Osteoblast (primary cell): ENCODE measurements at regions not wholly inside any gene's neighbourhood (a gene's known extent, or its start where the extent isn't known, plus 50 kb on each side); places are given as distances from the start of the nearest gene placed in this dataset.

Source experiments
- DNase-seq: peaks from one replicate; pipeline ENCODE4 v3.0.0; 2011; ENCODE audit warnings: low spot score, mixed read lengths; ENCODE audit not compliant: insufficient read length; ENCODE audit errors: missing footprints
- H2AFZ ChIP-seq: 2 replicates; pipeline ENCODE4 v1.6.0; 2011; ENCODE audit warnings: mild to moderate bottlenecking, low read length
- H3K27ac ChIP-seq: 2 replicates; pipeline ENCODE4 v1.5.1; 2011; ENCODE audit warnings: mild to moderate bottlenecking, low read depth, low read length, moderate library complexity
- H3K27me3 ChIP-seq: 2 replicates; pipeline ENCODE4 v1.6.0; 2012; ENCODE audit warnings: mild to moderate bottlenecking, control low read depth, inconsistent platforms, low read length, moderate library complexity; ENCODE audit not compliant: insufficient read depth
- H3K36me3 ChIP-seq: 2 replicates; pipeline ENCODE4 v1.5.1; 2011; ENCODE audit warnings: mild to moderate bottlenecking, low read length, control low read depth, moderate library complexity; ENCODE audit not compliant: insufficient read depth
- H3K4me1 ChIP-seq: 2 replicates; pipeline ENCODE4 v1.5.1; 2011; ENCODE audit warnings: mild to moderate bottlenecking, low read length, control low read depth, moderate library complexity; ENCODE audit not compliant: insufficient read depth
- H3K4me2 ChIP-seq: 2 replicates; pipeline ENCODE4 v1.6.0; 2011; ENCODE audit warnings: mild to moderate bottlenecking, low read length; ENCODE audit not compliant: insufficient read depth
- H3K4me3 ChIP-seq: fragments of 200-600 bp; sonication (generic); 3 replicates; pipeline ENCODE4 v1.5.1; 2012; ENCODE audit warnings: mild to moderate bottlenecking, low read length, inconsistent platforms; ENCODE audit not compliant: insufficient read depth
- H3K79me2 ChIP-seq: 2 replicates; pipeline ENCODE4 v1.6.0; 2012; ENCODE audit warnings: mild to moderate bottlenecking, low read length, control low read depth, inconsistent platforms; ENCODE audit not compliant: insufficient read depth
- H3K9me3 ChIP-seq: 2 replicates; pipeline ENCODE4 v1.5.1; 2011; ENCODE audit warnings: low read depth, low read length, control low read depth
- H4K20me1 ChIP-seq: 2 replicates; pipeline ENCODE4 v1.6.0; 2012; ENCODE audit warnings: mild to moderate bottlenecking, low read length, control low read depth; ENCODE audit not compliant: insufficient read depth
- TF ChIP-seq, protein P1 (sequence below): IDR thresholded peaks from 2 replicates; pipeline ENCODE4 v1.5.1; 2011; ENCODE audit warnings: mild to moderate bottlenecking, low read depth, low read length, moderate library complexity; ENCODE audit errors: extremely low read depth

DNA sequence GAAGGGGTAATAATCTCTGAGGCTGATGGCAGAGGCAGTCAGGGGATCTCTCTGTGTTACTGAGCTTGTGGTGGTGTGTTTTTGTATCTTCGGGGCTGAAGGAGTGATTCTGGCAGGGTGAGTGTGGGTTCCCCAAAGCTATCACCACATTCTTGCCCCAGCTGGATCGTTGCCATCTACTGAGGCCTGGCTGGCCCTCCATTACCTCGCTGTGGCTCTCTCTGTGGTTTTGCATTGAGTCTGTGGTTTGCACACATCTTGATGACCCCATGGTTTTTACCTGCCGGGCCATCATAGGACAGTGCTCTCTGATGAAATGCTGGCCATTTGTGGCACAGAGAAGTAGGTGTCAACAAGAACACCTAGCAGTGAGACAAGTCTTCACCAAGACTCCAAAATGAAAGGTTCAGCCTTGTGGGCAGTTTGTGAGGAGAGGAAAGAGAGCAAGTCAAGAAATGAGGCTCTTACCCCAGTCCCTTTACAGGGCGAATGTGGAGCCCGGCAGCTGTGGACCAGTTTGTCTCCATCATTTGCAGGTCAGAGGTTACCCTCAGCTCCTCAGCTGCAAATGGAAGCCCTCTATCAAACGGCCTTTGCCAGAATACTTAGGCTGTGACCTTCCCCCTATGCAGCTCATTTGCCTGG is 69.0 kb upstream of the NPAS1 start:
- peaks cover 89% of the 10 kb centered on the region for H3K79me2 ChIP-seq
- no peaks in the 10 kb centered on the region for H4K20me1 ChIP-seq
- H3K4me2 ChIP-seq, result peak overlapping the region; percentile 22
- H2AFZ ChIP-seq, result no peak overlapping the region
- DNase-seq, result no peak
- H3K4me1 ChIP-seq, result peaks cover 40% of the 10 kb centered on the region
- no peak overlapping the region for H3K4me3 ChIP-seq
- no peaks in the 10 kb centered on the region for H3K9me3 ChIP-seq
- H3K27me3 ChIP-seq, result no peaks in the 10 kb centered on the region
- TF ChIP-seq, protein P1, sequence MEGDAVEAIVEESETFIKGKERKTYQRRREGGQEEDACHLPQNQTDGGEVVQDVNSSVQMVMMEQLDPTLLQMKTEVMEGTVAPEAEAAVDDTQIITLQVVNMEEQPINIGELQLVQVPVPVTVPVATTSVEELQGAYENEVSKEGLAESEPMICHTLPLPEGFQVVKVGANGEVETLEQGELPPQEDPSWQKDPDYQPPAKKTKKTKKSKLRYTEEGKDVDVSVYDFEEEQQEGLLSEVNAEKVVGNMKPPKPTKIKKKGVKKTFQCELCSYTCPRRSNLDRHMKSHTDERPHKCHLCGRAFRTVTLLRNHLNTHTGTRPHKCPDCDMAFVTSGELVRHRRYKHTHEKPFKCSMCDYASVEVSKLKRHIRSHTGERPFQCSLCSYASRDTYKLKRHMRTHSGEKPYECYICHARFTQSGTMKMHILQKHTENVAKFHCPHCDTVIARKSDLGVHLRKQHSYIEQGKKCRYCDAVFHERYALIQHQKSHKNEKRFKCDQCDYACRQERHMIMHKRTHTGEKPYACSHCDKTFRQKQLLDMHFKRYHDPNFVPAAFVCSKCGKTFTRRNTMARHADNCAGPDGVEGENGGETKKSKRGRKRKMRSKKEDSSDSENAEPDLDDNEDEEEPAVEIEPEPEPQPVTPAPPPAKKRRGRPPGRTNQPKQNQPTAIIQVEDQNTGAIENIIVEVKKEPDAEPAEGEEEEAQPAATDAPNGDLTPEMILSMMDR, result no peak
- H3K36me3 ChIP-seq, result peaks cover 9% of the 10 kb centered on the region
- peak overlapping the region; percentile 80 for H3K27ac ChIP-seq

DNA sequence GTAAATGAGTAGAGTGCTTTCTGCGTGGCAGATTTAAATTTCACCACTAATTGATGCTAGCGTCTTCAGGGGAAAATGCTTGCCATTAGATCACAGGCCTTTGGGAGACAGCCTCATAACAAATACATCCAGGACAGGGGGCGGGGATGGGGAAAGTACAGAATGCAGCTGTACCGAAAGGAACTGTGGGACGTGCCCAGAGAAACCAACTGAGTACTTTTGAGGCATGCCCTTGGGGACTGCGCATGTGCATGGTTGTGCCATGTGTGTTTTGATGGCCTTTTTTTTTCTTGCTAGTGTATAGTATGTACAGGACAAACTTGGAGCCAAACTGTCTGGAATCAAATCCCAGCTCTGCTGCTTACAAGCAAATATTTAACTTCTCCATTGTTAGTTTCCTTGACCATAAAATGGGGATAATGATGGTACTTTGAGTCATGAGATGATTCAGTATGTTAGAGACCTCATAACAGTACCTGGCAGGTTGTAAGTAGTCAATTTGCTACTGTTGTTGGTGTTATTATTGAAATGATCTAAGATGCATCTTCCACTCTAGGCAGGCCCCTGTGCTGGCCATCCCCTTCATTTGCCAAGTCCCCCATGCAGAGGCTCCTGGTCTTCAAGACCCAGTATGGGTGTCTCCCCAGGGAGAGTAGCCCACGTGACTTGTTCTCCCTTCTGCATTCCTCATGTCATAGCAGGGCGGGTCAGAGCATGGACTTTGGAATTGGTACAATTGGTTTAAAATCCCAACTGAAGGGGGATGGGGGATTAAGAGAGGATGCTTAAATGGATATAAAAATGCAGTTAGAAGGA is 68.3 kb upstream of the NPAS1 start:
- peaks cover 9% of the 10 kb centered on the region for H3K36me3 ChIP-seq
- peaks cover 39% of the 10 kb centered on the region for H3K4me1 ChIP-seq
- no peaks in the 10 kb centered on the region for H4K20me1 ChIP-seq
- H3K4me2 ChIP-seq, result peak overlapping the region; percentile 22
- peak; percentile 86 for DNase-seq
- H3K4me3 ChIP-seq, result no peak overlapping the region
- TF ChIP-seq, protein P1, result no peak
- no peaks in the 10 kb centered on the region for H3K9me3 ChIP-seq
- H2AFZ ChIP-seq, result no peak overlapping the region
- peak overlapping the region; percentile 80 for H3K27ac ChIP-seq
- no peaks in the 10 kb centered on the region for H3K27me3 ChIP-seq
- peaks cover 89% of the 10 kb centered on the region for H3K79me2 ChIP-seq

DNA sequence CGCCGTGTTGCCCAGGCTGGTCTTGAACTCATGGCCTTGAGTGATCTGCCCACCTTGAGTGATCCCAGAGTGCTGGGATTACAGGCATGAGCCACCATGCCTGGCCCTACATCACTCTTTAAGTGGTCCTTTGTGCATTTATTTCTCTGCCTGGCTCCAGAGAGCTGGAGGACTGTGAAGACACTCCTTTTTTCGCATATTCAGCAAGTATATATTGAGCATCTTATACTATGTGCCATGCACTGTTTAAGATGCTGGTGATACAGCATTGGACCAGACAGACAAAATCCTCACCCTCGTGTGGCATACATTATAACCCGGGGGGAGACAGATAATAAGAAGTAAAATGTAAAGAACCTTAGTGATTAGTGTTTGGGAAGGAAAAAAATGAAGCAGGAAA is 66.8 kb upstream of the NPAS1 start:
- H3K79me2 ChIP-seq, result peaks cover 86% of the 10 kb centered on the region
- DNase-seq, result no peak
- TF ChIP-seq, protein P1, result no peak
- no peak overlapping the region for H2AFZ ChIP-seq
- H3K4me2 ChIP-seq, result no peak overlapping the region
- no peaks in the 10 kb centered on the region for H4K20me1 ChIP-seq
- no peaks in the 10 kb centered on the region for H3K27me3 ChIP-seq
- H3K4me3 ChIP-seq, result no peak overlapping the region
- H3K27ac ChIP-seq, result no peak overlapping the region
- H3K4me1 ChIP-seq, result peaks cover 39% of the 10 kb centered on the region
- H3K9me3 ChIP-seq, result no peaks in the 10 kb centered on the region
- peaks cover 5% of the 10 kb centered on the region for H3K36me3 ChIP-seq

DNA sequence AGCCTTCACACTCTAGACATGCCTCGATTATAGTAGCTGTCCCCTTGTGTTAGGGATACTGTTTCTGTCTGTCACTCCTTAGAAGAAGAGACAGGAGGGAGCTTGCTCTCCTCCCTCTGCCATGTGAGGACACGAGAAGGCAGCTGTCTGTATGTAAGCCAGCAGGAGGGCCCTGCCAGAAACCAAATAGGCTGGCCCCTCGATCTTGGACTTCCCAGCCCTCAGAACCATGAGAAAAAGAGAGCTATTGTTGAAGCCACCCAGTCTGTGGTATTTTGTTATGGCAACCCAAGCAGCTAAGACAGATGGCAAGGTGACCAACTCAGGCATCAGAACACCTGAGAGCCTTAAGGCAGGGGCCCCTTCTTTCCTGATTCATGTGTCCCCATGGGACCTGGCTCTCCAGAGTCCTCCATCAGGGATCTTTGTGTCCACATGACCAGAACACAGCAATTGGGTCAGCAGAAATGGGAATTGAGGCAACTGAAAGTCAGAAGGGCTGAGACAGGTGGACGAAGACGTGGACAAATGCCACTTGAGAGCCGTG is 65.6 kb upstream of the NPAS1 start:
- no peaks in the 10 kb centered on the region for H3K9me3 ChIP-seq
- TF ChIP-seq, protein P1, result no peak
- H3K36me3 ChIP-seq, result peaks cover 5% of the 10 kb centered on the region
- H3K27me3 ChIP-seq, result no peaks in the 10 kb centered on the region
- no peaks in the 10 kb centered on the region for H4K20me1 ChIP-seq
- peaks cover 85% of the 10 kb centered on the region for H3K79me2 ChIP-seq
- H3K27ac ChIP-seq, result peak overlapping the region; percentile 94
- no peak overlapping the region for H3K4me3 ChIP-seq
- no peak overlapping the region for H2AFZ ChIP-seq
- H3K4me1 ChIP-seq, result peaks cover 43% of the 10 kb centered on the region
- no peak overlapping the region for H3K4me2 ChIP-seq
- DNase-seq, result no peak
